WTC11 (cell line): ENCODE measurements at regions not wholly inside any gene's neighbourhood (a gene's known extent, or its start where the extent isn't known, plus 50 kb on each side); places are given as distances from the start of the nearest gene placed in this dataset.

Source experiments
- CDX4 ChIP-seq: fragments of 250-450 bp; sonication (Bioruptor Pico); IDR thresholded peaks from 2 replicates; pipeline ENCODE4 v1.9.0; 2021; ENCODE audit warnings: moderate library complexity, mild to moderate bottlenecking, inconsistent platforms, borderline replicate concordance
- ESRRA ChIP-seq: sonication (generic); formaldehyde crosslinking; IDR thresholded peaks from 2 replicates; pipeline ENCODE4 v1.8.1; 2022; ENCODE audit warnings: mild to moderate bottlenecking, missing genetic modification reagents, borderline replicate concordance
- MXD4 ChIP-seq: fragments of 250-450 bp; sonication (Bioruptor Pico); IDR thresholded peaks from 2 replicates; pipeline ENCODE4 v1.8.0; 2021; ENCODE audit warnings: mild to moderate bottlenecking, moderate library complexity, borderline replicate concordance
- RELA ChIP-seq: sonication (generic); formaldehyde crosslinking; IDR thresholded peaks from 2 replicates; pipeline ENCODE4 v1.8.1; 2022; ENCODE audit warnings: missing genetic modification reagents, mild to moderate bottlenecking, borderline replicate concordance
- USF1 ChIP-seq: sonication (generic); formaldehyde crosslinking; IDR thresholded peaks from 2 replicates; pipeline ENCODE4 v1.8.0; 2022; ENCODE audit warnings: mild to moderate bottlenecking, missing genetic modification reagents
- TF ChIP-seq, protein P1 (sequence below): fragments of 200-600 bp; IDR thresholded peaks from 2 replicates; pipeline ENCODE4 v1.8.0; 2022; ENCODE audit warnings: antibody characterized with exemption
- TF ChIP-seq, protein P2 (sequence below): sonication (generic); formaldehyde crosslinking; IDR thresholded peaks from 2 replicates; pipeline ENCODE4 v1.8.0; 2022; ENCODE audit warnings: mild to moderate bottlenecking, missing genetic modification reagents

DNA sequence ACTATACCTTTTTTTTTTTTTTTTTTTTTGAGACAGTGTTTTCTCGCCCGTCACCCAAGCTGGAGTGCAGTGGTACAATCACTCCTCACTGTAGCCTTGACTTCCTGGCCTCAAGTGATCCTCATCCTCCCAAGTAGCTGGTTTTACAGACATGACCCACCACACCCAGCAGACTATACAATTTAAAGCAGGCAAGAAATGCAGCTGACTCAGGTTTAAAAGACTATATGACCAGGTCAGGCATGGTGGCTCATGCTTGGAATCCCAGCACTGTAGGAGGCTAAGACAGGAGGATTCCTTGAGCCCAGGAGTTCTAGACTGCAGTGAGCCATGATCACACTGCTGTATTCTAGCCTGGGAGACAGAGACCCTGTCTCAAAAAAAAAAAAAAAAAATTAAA is 89.5 kb upstream of the AUTS2 start:
- TF ChIP-seq, protein P1, sequence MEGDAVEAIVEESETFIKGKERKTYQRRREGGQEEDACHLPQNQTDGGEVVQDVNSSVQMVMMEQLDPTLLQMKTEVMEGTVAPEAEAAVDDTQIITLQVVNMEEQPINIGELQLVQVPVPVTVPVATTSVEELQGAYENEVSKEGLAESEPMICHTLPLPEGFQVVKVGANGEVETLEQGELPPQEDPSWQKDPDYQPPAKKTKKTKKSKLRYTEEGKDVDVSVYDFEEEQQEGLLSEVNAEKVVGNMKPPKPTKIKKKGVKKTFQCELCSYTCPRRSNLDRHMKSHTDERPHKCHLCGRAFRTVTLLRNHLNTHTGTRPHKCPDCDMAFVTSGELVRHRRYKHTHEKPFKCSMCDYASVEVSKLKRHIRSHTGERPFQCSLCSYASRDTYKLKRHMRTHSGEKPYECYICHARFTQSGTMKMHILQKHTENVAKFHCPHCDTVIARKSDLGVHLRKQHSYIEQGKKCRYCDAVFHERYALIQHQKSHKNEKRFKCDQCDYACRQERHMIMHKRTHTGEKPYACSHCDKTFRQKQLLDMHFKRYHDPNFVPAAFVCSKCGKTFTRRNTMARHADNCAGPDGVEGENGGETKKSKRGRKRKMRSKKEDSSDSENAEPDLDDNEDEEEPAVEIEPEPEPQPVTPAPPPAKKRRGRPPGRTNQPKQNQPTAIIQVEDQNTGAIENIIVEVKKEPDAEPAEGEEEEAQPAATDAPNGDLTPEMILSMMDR: no peak
- TF ChIP-seq CDX4 (CRISPR knock-in tag): no peak
- TF ChIP-seq USF1: no peak
- TF ChIP-seq RELA (CRISPR knock-in tag): no peak
- TF ChIP-seq, protein P2, sequence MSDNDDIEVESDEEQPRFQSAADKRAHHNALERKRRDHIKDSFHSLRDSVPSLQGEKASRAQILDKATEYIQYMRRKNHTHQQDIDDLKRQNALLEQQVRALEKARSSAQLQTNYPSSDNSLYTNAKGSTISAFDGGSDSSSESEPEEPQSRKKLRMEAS (CRISPR knock-in tag): no peak
- no peak for TF ChIP-seq MXD4
- no peak for TF ChIP-seq ESRRA (CRISPR knock-in tag)
